Activated naive CD8-positive, alpha-beta T cell treated with anti-CD3 and anti-CD28 coated beads for 36 hours (primary cell): ENCODE measurements at regions not wholly inside any gene's neighbourhood (a gene's known extent, or its start where the extent isn't known, plus 50 kb on each side); places are given as distances from the start of the nearest gene placed in this dataset.

Source experiments
- DNase-seq: peaks from one replicate; pipeline ENCODE4 v3.0.0; 2021
- H3K27ac Mint-ChIP-seq: one replicate; pipeline ENCODE4 v1.8.0; 2022; ENCODE audit warnings: mild to moderate bottlenecking, moderate library complexity, mixed read lengths
- H3K27me3 Mint-ChIP-seq: one replicate; pipeline ENCODE4 v1.8.0; 2022; ENCODE audit warnings: mild to moderate bottlenecking, mixed read lengths
- H3K36me3 Mint-ChIP-seq: one replicate; pipeline ENCODE4 v1.8.0; 2021; ENCODE audit warnings: mild to moderate bottlenecking, mixed read lengths
- H3K4me1 Mint-ChIP-seq: one replicate; pipeline ENCODE4 v1.8.0; 2021; ENCODE audit warnings: mixed read lengths
- H3K4me3 Mint-ChIP-seq: one replicate; pipeline ENCODE4 v1.8.0; 2022; ENCODE audit warnings: mild to moderate bottlenecking, moderate library complexity, mixed read lengths
- H3K9me3 Mint-ChIP-seq: one replicate; pipeline ENCODE4 v1.8.0; 2022; ENCODE audit warnings: mixed read lengths

GRCh38 chr7:153507885-153508284 lies 544.3 kb upstream of the DPP6 start:
- H3K36me3 Mint-ChIP-seq, result no peaks in the 10 kb centered on the region
- H3K4me1 Mint-ChIP-seq, result no peaks in the 10 kb centered on the region
- H3K4me3 Mint-ChIP-seq, result no peak overlapping the region
- H3K27me3 Mint-ChIP-seq, result no peaks in the 10 kb centered on the region
- no peaks in the 10 kb centered on the region for H3K9me3 Mint-ChIP-seq
- DNase-seq, result no peak
- H3K27ac Mint-ChIP-seq, result no peak overlapping the region

DNA sequence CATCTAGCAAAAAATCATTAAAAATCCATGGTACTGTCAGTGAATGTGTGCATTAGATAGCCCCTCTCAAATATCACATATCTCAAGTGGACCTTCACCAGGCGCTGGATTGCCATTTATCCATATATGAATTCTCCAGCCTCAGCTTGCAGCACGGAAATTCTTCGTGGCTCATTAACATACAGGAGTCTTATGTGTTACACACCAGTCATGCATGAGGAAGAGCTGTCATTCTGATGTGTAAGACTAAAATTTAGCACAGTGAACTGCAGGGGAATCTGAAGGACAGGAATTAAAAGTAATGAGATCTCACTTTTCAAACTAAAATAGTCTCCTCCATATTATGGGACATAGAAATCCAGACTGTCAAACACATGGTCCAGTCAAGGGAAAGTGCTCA lies 542.4 kb upstream of the DPP6 start:
- no peak for DNase-seq
- no peak overlapping the region for H3K27ac Mint-ChIP-seq
- no peaks in the 10 kb centered on the region for H3K4me1 Mint-ChIP-seq
- H3K4me3 Mint-ChIP-seq, result no peak overlapping the region
- no peaks in the 10 kb centered on the region for H3K27me3 Mint-ChIP-seq
- H3K9me3 Mint-ChIP-seq, result no peaks in the 10 kb centered on the region
- H3K36me3 Mint-ChIP-seq, result no peaks in the 10 kb centered on the region

GRCh38 chr7:153510674-153511073 lies 541.5 kb upstream of the DPP6 start:
- DNase-seq, result no peak
- H3K4me3 Mint-ChIP-seq, result no peak overlapping the region
- no peaks in the 10 kb centered on the region for H3K27me3 Mint-ChIP-seq
- no peaks in the 10 kb centered on the region for H3K36me3 Mint-ChIP-seq
- H3K4me1 Mint-ChIP-seq, result no peaks in the 10 kb centered on the region
- H3K9me3 Mint-ChIP-seq, result peaks cover 3% of the 10 kb centered on the region
- no peak overlapping the region for H3K27ac Mint-ChIP-seq

DNA sequence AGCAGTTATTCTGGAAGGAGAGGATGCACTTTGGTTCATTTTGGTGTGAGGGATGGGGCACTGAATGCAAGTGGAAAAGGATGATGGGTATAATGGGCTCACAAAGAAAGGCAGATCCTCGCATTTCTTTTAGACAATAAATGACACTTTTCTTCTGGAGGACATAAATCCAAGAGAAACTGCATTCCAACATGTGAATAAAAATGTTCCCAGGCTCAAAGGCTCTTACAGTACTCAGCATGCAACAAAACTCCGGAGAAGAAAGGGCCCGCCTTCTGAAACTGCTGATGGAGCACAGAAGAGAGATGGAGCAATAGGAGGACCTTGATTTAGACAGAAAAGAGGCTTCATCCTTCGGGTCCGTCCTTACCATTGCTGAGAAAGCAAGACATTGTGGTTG lies 538.2 kb upstream of the DPP6 start:
- no peaks in the 10 kb centered on the region for H3K27me3 Mint-ChIP-seq
- peaks cover 3% of the 10 kb centered on the region for H3K9me3 Mint-ChIP-seq
- H3K4me1 Mint-ChIP-seq, result no peaks in the 10 kb centered on the region
- no peaks in the 10 kb centered on the region for H3K36me3 Mint-ChIP-seq
- no peak overlapping the region for H3K4me3 Mint-ChIP-seq
- H3K27ac Mint-ChIP-seq, result no peak overlapping the region
- no peak for DNase-seq

- Mint-ChIP-seq H3K4me3 (no peak overlapping the region), H3K27ac (no peak overlapping the region), H3K36me3 (no peaks in the 10 kb centered on the region), H3K4me1 (no peaks in the 10 kb centered on the region), H3K9me3 (peaks cover 3% of the 10 kb centered on the region), H3K27me3 (no peaks in the 10 kb centered on the region)
- DNase-seq, result no peak
These were observed 536.8 kb upstream of the DPP6 start for GRCh38 chr7:153515359-153515758.

DNA sequence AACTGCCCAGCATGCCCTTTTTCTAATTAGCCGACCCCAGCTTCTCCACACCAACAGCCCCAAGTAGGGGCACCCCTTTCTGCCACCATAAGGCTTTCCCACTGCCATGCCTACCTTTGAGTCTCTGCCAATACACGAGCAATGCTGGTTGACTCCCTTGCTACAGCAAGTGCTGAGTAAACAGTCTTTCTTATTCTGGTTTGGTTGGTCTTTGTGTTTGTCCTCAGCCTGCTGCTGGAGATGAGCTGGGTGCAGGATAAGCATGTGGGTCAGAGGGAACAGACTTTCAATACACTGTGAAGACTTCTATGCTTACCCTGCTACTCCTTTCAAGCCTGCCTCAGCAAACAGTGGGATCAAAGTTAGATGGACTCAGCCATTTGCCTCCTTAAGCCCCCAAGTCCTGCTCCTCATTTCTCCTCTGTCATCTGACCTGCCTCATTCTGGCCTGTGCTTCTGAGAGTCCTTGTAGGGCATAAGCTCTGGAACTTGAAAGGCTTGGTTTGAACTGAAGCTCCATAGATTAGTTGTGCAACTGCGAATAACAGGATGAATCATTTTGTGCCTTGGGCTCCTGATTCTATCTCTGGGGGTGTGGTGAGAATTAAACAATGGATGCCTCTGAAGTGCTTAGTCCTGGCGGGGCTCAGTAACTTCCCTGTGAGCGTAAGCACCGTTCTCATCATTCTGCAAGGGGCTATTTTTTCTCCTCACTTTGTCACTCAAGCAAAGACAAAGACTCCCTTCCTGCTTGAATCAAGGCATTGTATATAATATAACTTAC lies 533.8 kb upstream of the DPP6 start:
- Mint-ChIP-seq H3K4me1 (no peaks in the 10 kb centered on the region), H3K9me3 (peaks cover 3% of the 10 kb centered on the region), H3K36me3 (no peaks in the 10 kb centered on the region), H3K27ac (no peak overlapping the region), H3K4me3 (no peak overlapping the region), H3K27me3 (no peaks in the 10 kb centered on the region)
- no peak for DNase-seq

DNA sequence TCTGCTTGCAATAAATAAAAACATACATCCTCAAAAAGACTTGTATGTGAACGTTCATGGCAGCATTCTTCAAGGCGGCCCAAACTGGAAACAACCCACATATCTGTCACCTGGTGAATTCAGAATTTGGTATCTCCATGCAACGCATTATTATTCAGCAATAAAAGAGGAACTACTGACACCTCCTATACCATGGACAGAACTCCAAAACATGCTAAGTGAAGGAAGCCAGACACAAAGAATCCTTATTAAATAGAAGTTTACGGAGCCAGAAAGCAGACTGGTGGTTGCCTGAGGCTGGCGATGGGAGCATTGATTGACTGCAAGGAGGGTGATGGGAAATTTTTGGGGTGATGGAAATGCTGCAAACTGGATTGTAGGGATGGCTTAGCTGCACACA lies 530.8 kb upstream of the DPP6 start:
- H3K27ac Mint-ChIP-seq, result no peak overlapping the region
- DNase-seq, result no peak
- no peak overlapping the region for H3K4me3 Mint-ChIP-seq
- H3K4me1 Mint-ChIP-seq, result no peaks in the 10 kb centered on the region
- H3K27me3 Mint-ChIP-seq, result no peaks in the 10 kb centered on the region
- H3K9me3 Mint-ChIP-seq, result no peaks in the 10 kb centered on the region
- H3K36me3 Mint-ChIP-seq, result no peaks in the 10 kb centered on the region

DNA sequence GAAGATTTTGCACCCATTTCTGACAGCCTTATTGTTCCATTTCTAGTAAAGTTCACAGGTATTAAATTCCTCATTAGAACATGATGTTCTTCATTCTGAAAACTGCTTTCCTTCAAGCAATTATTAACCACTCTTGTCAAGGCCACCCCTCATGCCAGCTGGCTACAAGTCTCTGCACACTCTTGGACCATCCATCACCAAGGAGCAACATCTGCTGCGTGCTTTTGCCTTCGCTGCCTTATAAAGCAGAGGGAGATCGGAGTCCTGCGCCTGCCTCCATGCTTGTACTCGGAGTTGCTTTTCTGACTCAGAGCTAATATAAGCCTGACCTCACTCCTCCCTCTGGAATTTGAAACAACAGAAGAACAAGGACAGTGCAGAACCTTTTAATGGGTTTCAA lies 529.9 kb upstream of the DPP6 start:
- Mint-ChIP-seq H3K27me3 (no peaks in the 10 kb centered on the region), H3K9me3 (no peaks in the 10 kb centered on the region)

DNA sequence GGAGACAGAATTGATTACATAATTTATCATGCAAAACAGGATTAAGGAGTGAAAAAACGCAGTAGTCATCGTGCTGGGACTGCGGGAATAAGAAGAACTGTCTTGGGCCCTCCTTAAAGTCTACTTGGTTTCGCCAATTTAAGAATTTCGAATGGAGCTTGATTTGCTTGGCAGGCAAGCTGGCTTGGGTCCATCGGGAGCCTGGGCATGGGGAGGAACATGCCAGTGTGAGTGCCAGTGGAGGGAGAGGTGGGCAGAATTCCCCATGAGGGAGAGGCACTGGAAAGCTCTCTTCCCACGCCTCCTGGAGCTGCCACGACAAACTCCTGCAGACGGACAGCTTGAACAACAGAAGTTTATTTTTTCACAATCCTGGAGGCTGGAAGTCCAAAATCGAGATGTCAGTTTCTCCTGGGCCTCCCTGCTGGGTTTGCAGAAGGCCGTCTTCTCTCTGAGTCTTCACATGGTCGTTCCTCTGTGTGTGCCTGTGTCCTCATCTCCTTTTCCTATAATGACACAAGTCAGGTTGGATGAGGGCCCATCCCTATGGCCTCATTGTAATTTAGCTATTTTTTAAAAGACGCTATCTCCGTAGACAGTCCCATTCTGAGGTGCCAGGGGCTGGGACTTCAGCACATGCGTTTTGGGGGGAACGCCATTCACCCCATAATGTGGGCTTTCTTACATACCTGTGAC lies 528.7 kb upstream of the DPP6 start:
- DNase-seq, result no peak
- no peaks in the 10 kb centered on the region for H3K27me3 Mint-ChIP-seq
- no peaks in the 10 kb centered on the region for H3K9me3 Mint-ChIP-seq

More for the DNA sequence above, 529.9 kb upstream of the DPP6 start:
- DNase-seq, result no peak
- Mint-ChIP-seq H3K36me3 (no peaks in the 10 kb centered on the region), H3K27ac (no peak overlapping the region), H3K4me3 (no peak overlapping the region), H3K4me1 (no peaks in the 10 kb centered on the region)

DNA sequence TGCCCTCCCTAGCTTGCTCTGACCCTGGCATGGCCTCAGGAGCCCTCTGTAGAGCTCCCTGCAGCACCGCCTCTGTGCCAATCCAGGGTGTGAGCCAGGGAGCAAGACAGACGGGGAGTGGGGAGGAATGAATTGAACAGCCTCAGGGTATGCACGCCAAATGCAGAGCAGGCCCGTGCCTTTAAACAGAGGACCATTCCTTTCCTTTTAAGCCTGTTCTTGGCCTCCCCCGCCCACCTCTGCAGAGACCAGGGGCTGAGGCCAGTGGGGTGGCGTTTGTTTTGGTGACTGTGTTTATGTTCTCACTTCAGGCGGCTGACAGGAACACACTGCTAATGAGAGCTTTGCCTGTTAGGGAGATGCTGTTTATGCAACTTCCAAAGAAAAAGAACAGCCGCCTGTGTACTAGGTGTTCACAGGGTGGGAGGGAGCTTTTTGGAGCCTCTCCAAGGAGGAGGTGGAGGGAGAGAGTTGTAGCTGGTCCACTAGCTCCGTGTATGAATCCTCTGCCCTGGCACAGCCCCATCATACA lies 528.1 kb upstream of the DPP6 start:
- no peaks in the 10 kb centered on the region for H3K27me3 Mint-ChIP-seq

More for the DNA sequence above, 528.7 kb upstream of the DPP6 start:
- H3K4me3 Mint-ChIP-seq, result no peak overlapping the region
- H3K4me1 Mint-ChIP-seq, result no peaks in the 10 kb centered on the region
- no peaks in the 10 kb centered on the region for H3K36me3 Mint-ChIP-seq
- H3K27ac Mint-ChIP-seq, result no peak overlapping the region

DNA sequence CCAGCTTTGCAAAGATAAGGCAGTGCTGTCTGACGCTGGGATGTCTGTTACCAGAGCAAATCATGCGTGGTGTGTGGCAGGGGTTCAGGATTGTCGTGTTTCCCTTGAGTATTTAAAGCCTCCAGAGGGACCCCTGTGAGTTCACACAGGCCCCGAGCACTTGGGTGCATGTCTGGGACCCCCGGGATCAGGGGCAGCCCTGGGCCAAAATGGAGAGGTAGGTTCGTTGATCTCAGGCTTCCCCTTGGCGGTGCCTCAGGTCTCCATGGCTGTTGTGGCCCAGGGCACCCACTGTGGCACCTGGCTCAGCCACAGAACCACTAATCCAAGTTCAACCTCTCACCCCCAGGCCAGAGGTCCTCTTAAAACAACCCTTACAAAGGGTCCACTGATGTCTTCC lies 523.1 kb upstream of the DPP6 start:
- Mint-ChIP-seq H3K4me3 (no peak overlapping the region), H3K9me3 (peaks cover 1% of the 10 kb centered on the region), H3K27ac (no peak overlapping the region), H3K27me3 (peaks cover 3% of the 10 kb centered on the region), H3K4me1 (no peaks in the 10 kb centered on the region), H3K36me3 (no peaks in the 10 kb centered on the region)
- no peak for DNase-seq

More for the DNA sequence above, 528.1 kb upstream of the DPP6 start:
- DNase-seq, result no peak
- Mint-ChIP-seq H3K4me1 (no peaks in the 10 kb centered on the region), H3K36me3 (no peaks in the 10 kb centered on the region), H3K27ac (no peak overlapping the region), H3K4me3 (no peak overlapping the region), H3K9me3 (no peaks in the 10 kb centered on the region)

GRCh38 chr7:153529651-153530165 lies 522.5 kb upstream of the DPP6 start:
- no peak overlapping the region for H3K4me3 Mint-ChIP-seq
- H3K4me1 Mint-ChIP-seq, result no peaks in the 10 kb centered on the region
- H3K27ac Mint-ChIP-seq, result no peak overlapping the region
- no peak for DNase-seq
- H3K36me3 Mint-ChIP-seq, result no peaks in the 10 kb centered on the region
- peaks cover 3% of the 10 kb centered on the region for H3K27me3 Mint-ChIP-seq
- H3K9me3 Mint-ChIP-seq, result peaks cover 1% of the 10 kb centered on the region

DNA sequence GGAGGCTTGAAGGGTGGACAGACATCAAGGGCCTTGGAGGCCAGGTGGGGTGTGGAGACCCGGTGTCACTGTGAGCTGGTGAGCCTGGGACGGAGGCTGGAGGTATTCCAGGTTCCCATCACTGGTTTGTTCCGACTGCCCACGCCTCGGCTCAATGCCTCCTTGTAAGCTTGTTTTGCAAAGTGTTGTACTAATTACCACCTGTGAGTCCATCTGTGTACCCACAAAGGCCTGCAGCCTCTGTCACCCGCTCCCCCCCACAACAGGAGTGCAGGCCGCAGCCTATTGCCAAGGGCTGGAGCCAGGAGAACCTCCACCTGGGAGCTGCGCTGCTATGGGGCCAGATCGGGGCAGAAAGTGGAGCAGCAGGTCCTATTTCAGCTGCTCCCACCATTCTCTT lies 521.8 kb upstream of the DPP6 start:
- no peak for DNase-seq
- no peak overlapping the region for H3K4me3 Mint-ChIP-seq
- peaks cover 3% of the 10 kb centered on the region for H3K27me3 Mint-ChIP-seq
- H3K27ac Mint-ChIP-seq, result no peak overlapping the region
- peaks cover 1% of the 10 kb centered on the region for H3K9me3 Mint-ChIP-seq
- no peaks in the 10 kb centered on the region for H3K4me1 Mint-ChIP-seq
- H3K36me3 Mint-ChIP-seq, result no peaks in the 10 kb centered on the region

- H3K9me3 Mint-ChIP-seq, result peaks cover 1% of the 10 kb centered on the region
- no peak overlapping the region for H3K4me3 Mint-ChIP-seq
- no peaks in the 10 kb centered on the region for H3K4me1 Mint-ChIP-seq
- H3K27ac Mint-ChIP-seq, result no peak overlapping the region
- peaks cover 3% of the 10 kb centered on the region for H3K27me3 Mint-ChIP-seq
- no peaks in the 10 kb centered on the region for H3K36me3 Mint-ChIP-seq
- no peak for DNase-seq
These were observed 519.9 kb upstream of the DPP6 start for GRCh38 chr7:153532326-153532725.

DNA sequence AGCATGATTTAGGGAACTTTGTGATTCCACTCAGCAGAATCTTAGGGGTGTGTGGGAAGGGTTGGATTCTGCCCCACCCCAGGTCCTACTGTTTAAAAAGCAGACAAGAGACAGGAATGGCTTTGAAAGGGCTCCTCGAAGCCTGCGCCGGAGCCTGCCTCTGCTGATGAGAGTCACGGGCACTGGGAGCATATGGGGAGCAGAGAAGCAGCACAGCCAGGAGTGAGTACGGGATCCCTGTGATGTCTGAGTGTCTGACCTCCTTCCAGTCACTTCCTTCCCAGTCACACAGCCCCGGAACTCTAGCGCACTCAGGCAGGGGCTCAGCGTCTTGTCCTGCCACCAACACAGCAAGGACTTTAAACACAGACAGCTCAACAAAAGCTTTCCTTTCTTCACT lies 514.9 kb upstream of the DPP6 start:
- no peaks in the 10 kb centered on the region for H3K4me1 Mint-ChIP-seq
- H3K36me3 Mint-ChIP-seq, result no peaks in the 10 kb centered on the region
- DNase-seq, result no peak
- peaks cover 3% of the 10 kb centered on the region for H3K9me3 Mint-ChIP-seq
- no peak overlapping the region for H3K4me3 Mint-ChIP-seq
- no peak overlapping the region for H3K27ac Mint-ChIP-seq
- no peaks in the 10 kb centered on the region for H3K27me3 Mint-ChIP-seq
